Mucosa of rectum (tissue), 2 donors: ENCODE measurements at regions not wholly inside any gene's neighbourhood (a gene's known extent, or its start where the extent isn't known, plus 50 kb on each side); places are given as distances from the start of the nearest gene placed in this dataset.

Experiments used
- H3K27ac ChIP-seq, 2 donors: one replicate each; pipeline ENCODE4 v1.7.0; 2013; ENCODE audit warnings: inconsistent platforms in 2 of 2, low read depth in 2 of 2, low read length in 2 of 2
- H3K27me3 ChIP-seq, 2 donors: one replicate each; pipeline ENCODE4 v1.7.0; 2013; ENCODE audit warnings: low read length in 2 of 2; ENCODE audit not compliant: control insufficient read depth in 2 of 2, insufficient read depth in 2 of 2
- H3K36me3 ChIP-seq, 2 donors: one replicate each; pipeline ENCODE4 v1.7.0; 2013; ENCODE audit warnings: low read length in 2 of 2; ENCODE audit not compliant: control insufficient read depth in 2 of 2, insufficient read depth in 2 of 2
- H3K4me1 ChIP-seq, 2 donors: one replicate each; pipeline ENCODE4 v1.7.0; 2013; ENCODE audit warnings: low read length in 2 of 2, mild to moderate bottlenecking in 1 of 2; ENCODE audit not compliant: control insufficient read depth in 2 of 2, insufficient read depth in 2 of 2
- H3K4me3 ChIP-seq, 2 donors: one replicate each; pipeline ENCODE4 v1.7.0; 2013; ENCODE audit warnings: low read length in 2 of 2
- H3K9ac ChIP-seq, 2 donors: one replicate each; pipeline ENCODE4 v1.7.0; 2013; ENCODE audit warnings: low read length in 2 of 2, low read depth in 1 of 2, mild to moderate bottlenecking in 1 of 2
- H3K9me3 ChIP-seq, 2 donors: one replicate each; pipeline ENCODE4 v1.7.0; 2013; ENCODE audit warnings: low read length in 2 of 2; ENCODE audit not compliant: control insufficient read depth in 2 of 2
- donor health status: healthy.
- donor health status: Normal muscosa, but diverticular disease.

- peak overlapping the region in 1 of 2 donors; percentile 49 for H3K27ac ChIP-seq
- peaks cover 34 to 41% of the 10 kb centered on the region in 2 donors for H3K4me1 ChIP-seq
- H3K4me3 ChIP-seq = no peak overlapping the region
- no peaks in the 10 kb centered on the region for H3K27me3 ChIP-seq
- H3K9ac ChIP-seq = no peak overlapping the region
- H3K9me3 ChIP-seq = no peaks in the 10 kb centered on the region
- no peaks in the 10 kb centered on the region for H3K36me3 ChIP-seq
Measured at GRCh38 chr1:116260115-116260514, 112.9 kb upstream of the ATP1A1 start.

GRCh38 chr1:116260621-116261020 lies 112.4 kb upstream of the ATP1A1 start:
- Histone ChIP-seq H3K9me3 (no peaks in the 10 kb centered on the region), H3K4me1 (peaks cover 29 to 36% of the 10 kb centered on the region in 2 donors), H3K9ac (no peak overlapping the region), H3K27me3 (no peaks in the 10 kb centered on the region), H3K4me3 (no peak overlapping the region), H3K36me3 (no peaks in the 10 kb centered on the region), H3K27ac (peak overlapping the region in 1 of 2 donors; percentile 49)

- H3K9ac ChIP-seq = no peak overlapping the region
- H3K4me1 ChIP-seq = peaks cover 23 to 30% of the 10 kb centered on the region in 2 donors
- H3K27ac ChIP-seq = peak overlapping the region in 1 of 2 donors; percentile 30
- no peaks in the 10 kb centered on the region for H3K27me3 ChIP-seq
- H3K9me3 ChIP-seq = no peaks in the 10 kb centered on the region
- no peaks in the 10 kb centered on the region for H3K36me3 ChIP-seq
- H3K4me3 ChIP-seq = no peak overlapping the region
Measured at GRCh38 chr1:116261227-116261626, 111.8 kb upstream of the ATP1A1 start.

- Histone ChIP-seq H3K9ac (no peak overlapping the region), H3K27me3 (no peaks in the 10 kb centered on the region), H3K9me3 (no peaks in the 10 kb centered on the region), H3K4me3 (no peak overlapping the region), H3K36me3 (no peaks in the 10 kb centered on the region), H3K27ac (no peak overlapping the region), H3K4me1 (peaks cover 13 to 19% of the 10 kb centered on the region in 2 donors)
Measured at GRCh38 chr1:116262207-116262994, 110.6 kb upstream of the ATP1A1 start.

- H3K9me3 ChIP-seq = no peaks in the 10 kb centered on the region
Measured at GRCh38 chr1:116262995-116263385, 110.1 kb upstream of the ATP1A1 start.

GRCh38 chr1:116265931-116266863 lies 106.8 kb upstream of the ATP1A1 start:
- H3K9me3 ChIP-seq = no peaks in the 10 kb centered on the region
- H3K4me1 ChIP-seq = peaks cover 0 to 2% of the 10 kb centered on the region in 2 donors
- no peak overlapping the region for H3K9ac ChIP-seq
- H3K4me3 ChIP-seq = no peak overlapping the region
- H3K27me3 ChIP-seq = no peaks in the 10 kb centered on the region
- no peak overlapping the region for H3K27ac ChIP-seq
- H3K36me3 ChIP-seq = no peaks in the 10 kb centered on the region

More at GRCh38 chr1:116262995-116263385, 110.1 kb upstream of the ATP1A1 start:
- Histone ChIP-seq H3K9ac (no peak overlapping the region), H3K36me3 (no peaks in the 10 kb centered on the region), H3K27ac (no peak overlapping the region), H3K27me3 (no peaks in the 10 kb centered on the region), H3K4me3 (no peak overlapping the region), H3K4me1 (peaks cover 7 to 14% of the 10 kb centered on the region in 2 donors)

- Histone ChIP-seq H3K27me3 (no peaks in the 10 kb centered on the region), H3K4me3 (no peak overlapping the region), H3K9me3 (no peaks in the 10 kb centered on the region), H3K4me1 (no peaks in the 10 kb centered on the region), H3K27ac (no peak overlapping the region), H3K36me3 (no peaks in the 10 kb centered on the region), H3K9ac (no peak overlapping the region)
Measured at GRCh38 chr1:116266864-116267212, 106.2 kb upstream of the ATP1A1 start.

- no peaks in the 10 kb centered on the region for H3K4me1 ChIP-seq
- H3K27ac ChIP-seq = no peak overlapping the region
- H3K27me3 ChIP-seq = no peaks in the 10 kb centered on the region
- no peaks in the 10 kb centered on the region for H3K9me3 ChIP-seq
- no peaks in the 10 kb centered on the region for H3K36me3 ChIP-seq
- H3K9ac ChIP-seq = no peak overlapping the region
- no peak overlapping the region for H3K4me3 ChIP-seq
Measured at GRCh38 chr1:116268211-116268610, 104.8 kb upstream of the ATP1A1 start.

- Histone ChIP-seq H3K27me3 (no peaks in the 10 kb centered on the region), H3K27ac (no peak overlapping the region), H3K4me3 (no peak overlapping the region), H3K4me1 (no peaks in the 10 kb centered on the region), H3K9me3 (no peaks in the 10 kb centered on the region), H3K9ac (no peak overlapping the region), H3K36me3 (no peaks in the 10 kb centered on the region)
Measured at GRCh38 chr1:116270316-116271057, 102.6 kb upstream of the ATP1A1 start.
